ENCODE measurements at regions not wholly inside any gene's neighbourhood (a gene's known extent, or its start where the extent isn't known, plus 50 kb on each side); places are given as distances from the start of the nearest gene placed in this dataset.

- TF ChIP-seq E2F6 (IDR thresholded peaks at IDR 0.05; ENCODE audit: borderline replicate concordance, low read depth) (no peak), CBX2 (IDR thresholded peaks at IDR 0.05; ENCODE audit: borderline replicate concordance, low read depth) (no peak), USF2 (IDR thresholded peaks at IDR 0.05) (no peak)
These were observed 57.0 kb upstream of the FRMD4B start (continued) for GRCh38 chr3:69442771-69443311.

GRCh38 chr3:69441732-69442131 is 55.8 kb upstream of the FRMD4B start:
- TF ChIP-seq HDAC2 (IDR thresholded peaks at IDR 0.05) (no peak), ZC3H11A (IDR thresholded peaks at IDR 0.05) (no peak), TP53 (CRISPR knock-in tag; IDR thresholded peaks at IDR 0.05) (no peak), CBX8 (IDR thresholded peaks at IDR 0.05) (no peak), RNF2 (IDR thresholded peaks at IDR 0.05; ENCODE audit: borderline replicate concordance, low read depth) (no peak), KDM5A (IDR thresholded peaks at IDR 0.05) (no peak), EHF (CRISPR knock-in tag; IDR thresholded peaks at IDR 0.05) (no peak), BHLHE40 (IDR thresholded peaks at IDR 0.05; ENCODE audit: low read depth, low read length) (no peak), PBX3 (IDR thresholded peaks at IDR 0.05) (no peak), CHD2 (IDR thresholded peaks at IDR 0.05; ENCODE audit: low read length, partially characterized antibody) (no peak), NPAS2 (CRISPR knock-in tag; IDR thresholded peaks at IDR 0.05; ENCODE audit: borderline replicate concordance) (no peak), MAFK (IDR thresholded peaks at IDR 0.05; ENCODE audit: partially characterized antibody) (no peak)
- no peak overlapping the region for H3K27ac ChIP-seq
- POLR2A ChIA-PET, result no interaction called here
- ATAC-seq (no peak), FAIRE-seq (no peak), DNase-seq (ENCODE audit: low read depth in 1 of 2, low spot score in 1 of 2) (no peak)
- H3K4me3 ChIP-seq, result no peak overlapping the region
- WGBS (ENCODE audit: missing lambda C conversion rate), result 17% methylated on average over 2 of the region's 2 CpGs
- H3K9me3 ChIP-seq, result no peaks in the 10 kb centered on the region
- no peak overlapping the region for H3K4me2 ChIP-seq
- H3K4me1 ChIP-seq, result no peaks in the 10 kb centered on the region
- CTCF ChIA-PET, result interaction anchor here (0.6 to 3.8 kb wide), 6 partner anchors 10 to 1950 kb away, joined by 3 to 11 read pairs (median 4); no protein-coding TSS in a partner anchor

GRCh38 chr3:69441040-69441439 is 55.2 kb upstream of the FRMD4B start:
- 43% methylated on average over 1 of the region's 1 CpG for WGBS (ENCODE audit: missing lambda C conversion rate)
- TF ChIP-seq RFX5 (IDR thresholded peaks at IDR 0.05) (no peak), ZFP36 (IDR thresholded peaks at IDR 0.05; ENCODE audit: borderline replicate concordance, partially characterized antibody) (no peak), JUNB (IDR thresholded peaks at IDR 0.05) (no peak)
- ChIA-PET CTCF (interaction anchor here (0.5 to 3.8 kb wide), 7 partner anchors 10 to 1950 kb away, joined by 3 to 11 read pairs (median 3); no protein-coding TSS in a partner anchor), POLR2A (no interaction called here)
- no peak for DNase-seq (ENCODE audit: low read depth in 1 of 2, low spot score in 1 of 2)
- no peaks in the 10 kb centered on the region for H3K4me1 ChIP-seq
- H3K27ac ChIP-seq, result no peak overlapping the region
- no peak for FAIRE-seq
- ATAC-seq, result no peak
- no peak overlapping the region for H3K4me3 ChIP-seq
- H3K4me2 ChIP-seq, result no peak overlapping the region
- H3K9me3 ChIP-seq, result no peaks in the 10 kb centered on the region

- no peak for ATAC-seq
- 20% methylated on average over 1 of the region's 1 CpG for WGBS (ENCODE audit: missing lambda C conversion rate)
- Histone ChIP-seq H3K4me3 (no peak overlapping the region), H3K4me2 (no peak overlapping the region), H3K9me3 (no peaks in the 10 kb centered on the region), H3K4me1 (no peaks in the 10 kb centered on the region), H3K27ac (no peak overlapping the region)
- TF ChIP-seq BCL3 (IDR thresholded peaks at IDR 0.05), result no peak
- peak; percentile 41 for TF ChIP-seq CTCF (IDR thresholded peaks at IDR 0.05)
- peak; percentile 18; the same call in 1 of the 3 replicates for TF ChIP-seq SMC3 (IDR thresholded peaks at IDR 0.05)
- peak in 1 of 2 experiments; percentile 27; a peak in 1 of 5 replicates for TF ChIP-seq RAD21 (conservative IDR thresholded peaks at IDR 0.05 in 1 of 2, IDR thresholded peaks at IDR 0.05 in 1 of 2)
- no peak for TF ChIP-seq EHMT2 (IDR thresholded peaks at IDR 0.05; ENCODE audit: low read depth)
- FAIRE-seq, result no peak
- ChIA-PET POLR2A (no interaction called here), CTCF (interaction anchor here (3.8 kb wide), 1 partner anchor 14 kb away, joined by 11 read pairs; no protein-coding TSS in a partner anchor)
- DNase-seq (ENCODE audit: low read depth in 1 of 2, low spot score in 1 of 2), result peak in 1 of 2 experiments; percentile 19
These were observed 53.9 kb upstream of the FRMD4B start for GRCh38 chr3:69439643-69440270.
